Caco-2 (cell line): ENCODE measurements at regions not wholly inside any gene's neighbourhood (a gene's known extent, or its start where the extent isn't known, plus 50 kb on each side); places are given as distances from the start of the nearest gene placed in this dataset.
"Not testable (repeated sequence)": the region's sequence is repeated elsewhere in the genome, so short reads cannot be mapped to it uniquely, and the experiment has no call there.

ENCODE experiments used
- BruUV-seq: library from RNA; stranded (reverse); fragments of 400-500 nt; replicated peaks from 2 replicates; lab custom pipeline; 2021; lab: Mats Ljungman, UMichigan
- CTCF ChIA-PET: fragments of 300-600 bp; sonication (Branson Sonifier 250); formaldehyde crosslinking; loops from one replicate; lab custom pipeline; 2022; ENCODE audit warnings: antibody characterized with exemption; lab: Charles Lee
- POLR2A ChIA-PET: fragments of 300-600 bp; sonication (Branson Sonifier 250); formaldehyde crosslinking; loops from one replicate; lab custom pipeline; 2022; ENCODE audit warnings: antibody characterized with exemption; lab: Charles Lee
- DNase-seq, 2 experiments: peaks; one replicate each; pipeline versions ENCODE4 v3.0.0 to v3.0.0-alpha.2; 2020 to 2022
- H3K27me3 ChIP-seq: replicated peaks from 2 replicates; pipeline ENCODE4 v1.6.0; 2011; ENCODE audit warnings: low read length; ENCODE audit not compliant: control insufficient read depth, insufficient read depth
- H3K36me3 ChIP-seq: 2 replicates; pipeline ENCODE4 v1.5.1; 2011; ENCODE audit warnings: low read length; ENCODE audit not compliant: control insufficient read depth, insufficient read depth
- H3K4me1 ChIP-seq: fragments of 250-450 bp; sonication (Bioruptor Pico); 2 replicates; pipeline ENCODE4 v1.5.1; 2020; ENCODE audit warnings: mild to moderate bottlenecking
- H3K4me3 ChIP-seq: 2 replicates; pipeline ENCODE4 v1.5.1; 2011; ENCODE audit warnings: low read depth, mild to moderate bottlenecking, control low read depth, low read length
- H3K9me3 ChIP-seq: fragments of 250-450 bp; sonication (Bioruptor Pico); 2 replicates; pipeline ENCODE4 v1.5.1; 2020; ENCODE audit warnings: mild to moderate bottlenecking, moderate library complexity
- H3K27ac Mint-ChIP-seq: one replicate; pipeline ENCODE4 v1.8.0; 2022; ENCODE audit warnings: mixed read lengths; ENCODE audit not compliant: unreplicated experiment
- H3K27me3 Mint-ChIP-seq: one replicate; pipeline ENCODE4 v1.8.0; 2022; ENCODE audit warnings: mixed read lengths; ENCODE audit not compliant: insufficient read depth, unreplicated experiment
- H3K36me3 Mint-ChIP-seq: one replicate; pipeline ENCODE4 v1.8.0; 2022; ENCODE audit warnings: mild to moderate bottlenecking, mixed read lengths; ENCODE audit not compliant: insufficient read depth, unreplicated experiment
- H3K4me1 Mint-ChIP-seq: one replicate; pipeline ENCODE4 v1.8.0; 2022; ENCODE audit warnings: low read depth, mixed read lengths; ENCODE audit not compliant: unreplicated experiment
- H3K4me3 Mint-ChIP-seq: one replicate; pipeline ENCODE4 v1.8.0; 2022; ENCODE audit warnings: mild to moderate bottlenecking, moderate library complexity, mixed read lengths; ENCODE audit not compliant: unreplicated experiment
- H3K9me3 Mint-ChIP-seq: one replicate; pipeline ENCODE4 v1.8.0; 2022; ENCODE audit warnings: mixed read lengths; ENCODE audit not compliant: unreplicated experiment
- intact Hi-C: fragments of 100-400 bp; cut with micrococcal nuclease; formaldehyde crosslinking; loops from one replicate; pipeline ENCODE4 v1.10.0; 2022; ENCODE audit not compliant: unreplicated experiment
- TF ChIP-seq, protein P1 (sequence below), 2 experiments: fragments of 200-600 bp in 1 of 2; IDR thresholded peaks; 1 replicate in 1 of 2; 2 replicates in 1 of 2; pipeline versions ENCODE4 v1.5.1 to v1.8.0; 2011 to 2022; ENCODE audit warnings: antibody characterized with exemption in 1 of 2, control low read depth in 1 of 2, inconsistent platforms in 1 of 2, low read depth in 1 of 2, low read length in 1 of 2, mild to moderate bottlenecking in 1 of 2, moderate library complexity in 1 of 2; ENCODE audit not compliant: insufficient read depth in 1 of 2, severe bottlenecking in 1 of 2, unreplicated experiment in 1 of 2

DNA sequence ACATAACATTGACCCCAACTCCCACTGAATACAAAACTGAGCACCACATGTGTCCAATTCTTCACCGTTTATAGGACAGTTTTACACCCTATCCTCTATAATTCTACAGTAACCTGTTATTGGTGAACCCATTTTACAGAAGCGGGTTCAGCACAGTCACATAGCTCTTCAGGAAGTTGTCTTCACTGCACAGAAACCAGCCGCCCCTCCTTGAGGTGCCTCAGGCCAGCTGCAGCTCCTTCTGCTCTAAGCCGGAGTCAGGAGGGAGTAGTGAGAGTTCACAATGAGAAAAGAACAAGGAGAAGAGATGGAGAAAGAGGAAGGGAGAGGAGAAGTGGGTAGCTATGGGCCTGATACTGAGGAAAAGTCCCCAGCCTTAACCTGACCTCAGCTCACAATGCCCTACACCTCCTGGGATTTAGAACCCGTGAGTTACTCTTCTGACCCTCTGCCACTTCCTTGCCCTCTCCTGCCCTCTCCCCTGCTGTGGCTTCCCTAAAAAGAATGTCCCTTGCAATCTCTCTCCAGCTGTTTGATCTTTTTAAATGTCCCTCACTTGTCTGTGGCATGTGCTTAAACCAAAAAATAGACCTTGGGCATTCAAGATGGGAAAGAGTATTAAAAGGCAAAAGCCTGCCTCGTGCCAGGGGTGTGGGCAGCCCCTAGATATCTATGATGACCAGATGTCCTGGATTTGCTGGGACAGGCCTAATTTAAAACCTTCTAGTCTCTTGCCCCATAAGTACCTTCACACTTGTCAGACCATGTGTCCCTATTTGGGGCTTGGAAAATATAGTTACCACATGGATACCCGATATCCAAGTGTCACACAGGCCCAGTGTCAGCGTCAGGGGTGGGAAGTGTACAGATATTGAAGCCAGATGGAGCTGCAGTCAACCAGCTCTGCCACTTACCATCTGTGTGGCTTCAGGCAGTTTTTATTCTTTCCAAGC, 71.3 kb upstream of the HES1 start:
- POLR2A ChIA-PET = interaction anchor here (0.6 kb wide), 1 partner anchor 43 kb away, joined by 4 read pairs; no protein-coding TSS in a partner anchor

DNA sequence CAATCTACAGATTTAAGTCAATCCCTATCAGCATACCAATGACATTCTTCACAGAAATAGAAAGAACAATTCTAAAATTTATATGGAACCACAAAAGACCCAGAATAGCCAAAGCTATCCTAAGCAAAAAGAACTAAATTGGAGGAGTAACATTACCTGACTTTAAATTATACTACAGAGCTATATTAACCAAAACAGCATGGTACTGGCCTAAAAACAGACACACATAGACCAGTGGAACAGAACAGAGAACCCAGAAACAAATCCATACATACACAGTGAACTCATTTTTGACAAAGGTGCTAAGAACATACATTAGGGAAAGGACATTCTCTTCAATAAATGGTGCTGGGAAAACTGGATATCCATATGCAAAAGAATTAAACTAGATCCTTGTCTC, 68.6 kb upstream of the HES1 start:
- CTCF ChIA-PET, intact Hi-C loops, DNase-seq, H3K36me3 ChIP-seq, H3K27me3 Mint-ChIP-seq, POLR2A ChIA-PET, H3K27me3 ChIP-seq, H3K4me3 ChIP-seq, H3K4me3 Mint-ChIP-seq, H3K36me3 Mint-ChIP-seq, H3K9me3 ChIP-seq, BruUV-seq, H3K27ac Mint-ChIP-seq: not testable (repeated sequence)
- Mint-ChIP-seq H3K9me3 (peaks cover 24% of the 10 kb centered on the region), H3K4me1 (peaks cover 23% of the 10 kb centered on the region)
- H3K4me1 ChIP-seq = peaks cover 35% of the 10 kb centered on the region

More for the DNA sequence above, 71.3 kb upstream of the HES1 start:
- Mint-ChIP-seq H3K4me1 (peaks cover 35% of the 10 kb centered on the region), H3K4me3 (no peak overlapping the region), H3K36me3 (no peaks in the 10 kb centered on the region), H3K27me3 (no peaks in the 10 kb centered on the region), H3K27ac (peak overlapping the region; percentile 11), H3K9me3 (peaks cover 24% of the 10 kb centered on the region)
- TF ChIP-seq, protein P1, sequence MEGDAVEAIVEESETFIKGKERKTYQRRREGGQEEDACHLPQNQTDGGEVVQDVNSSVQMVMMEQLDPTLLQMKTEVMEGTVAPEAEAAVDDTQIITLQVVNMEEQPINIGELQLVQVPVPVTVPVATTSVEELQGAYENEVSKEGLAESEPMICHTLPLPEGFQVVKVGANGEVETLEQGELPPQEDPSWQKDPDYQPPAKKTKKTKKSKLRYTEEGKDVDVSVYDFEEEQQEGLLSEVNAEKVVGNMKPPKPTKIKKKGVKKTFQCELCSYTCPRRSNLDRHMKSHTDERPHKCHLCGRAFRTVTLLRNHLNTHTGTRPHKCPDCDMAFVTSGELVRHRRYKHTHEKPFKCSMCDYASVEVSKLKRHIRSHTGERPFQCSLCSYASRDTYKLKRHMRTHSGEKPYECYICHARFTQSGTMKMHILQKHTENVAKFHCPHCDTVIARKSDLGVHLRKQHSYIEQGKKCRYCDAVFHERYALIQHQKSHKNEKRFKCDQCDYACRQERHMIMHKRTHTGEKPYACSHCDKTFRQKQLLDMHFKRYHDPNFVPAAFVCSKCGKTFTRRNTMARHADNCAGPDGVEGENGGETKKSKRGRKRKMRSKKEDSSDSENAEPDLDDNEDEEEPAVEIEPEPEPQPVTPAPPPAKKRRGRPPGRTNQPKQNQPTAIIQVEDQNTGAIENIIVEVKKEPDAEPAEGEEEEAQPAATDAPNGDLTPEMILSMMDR (IDR thresholded peaks at IDR 0.05; ENCODE audit: insufficient read depth in 1 of 2, low read depth in 1 of 2, low read length in 1 of 2, severe bottlenecking in 1 of 2, unreplicated experiment in 1 of 2) = no peak
- Histone ChIP-seq H3K4me1 (peaks cover 37% of the 10 kb centered on the region), H3K4me3 (no peak overlapping the region), H3K36me3 (no peaks in the 10 kb centered on the region), H3K9me3 (peaks cover 3% of the 10 kb centered on the region; the same call in 1 of the 2 replicates), H3K27me3 (no peaks in the 10 kb centered on the region)
- intact Hi-C loops = no loop called here
- BruUV-seq = no TSS peak
- CTCF ChIA-PET = no interaction called here
- no peak for DNase-seq

DNA sequence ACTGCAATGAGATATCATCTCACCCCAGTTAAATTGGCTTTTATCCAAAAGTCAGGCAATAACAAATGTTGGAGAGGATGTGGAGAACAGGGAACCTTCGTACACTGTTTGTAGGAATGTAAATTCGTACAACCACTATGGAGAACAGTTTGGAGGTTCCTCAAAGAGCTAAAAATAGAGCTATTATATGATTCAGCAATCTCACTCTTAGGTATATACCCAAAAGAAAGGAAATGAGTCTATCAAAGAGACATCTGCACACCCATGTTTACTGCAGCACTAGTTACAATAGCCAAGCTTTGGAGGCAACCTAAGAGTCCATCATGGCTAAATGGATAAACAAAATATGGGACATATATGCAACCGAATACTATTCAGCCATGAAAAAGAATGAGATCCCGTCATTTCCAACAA, 68.0 kb upstream of the HES1 start:
- no peak overlapping the region for H3K27ac Mint-ChIP-seq
- BruUV-seq = no TSS peak
- intact Hi-C loops = no loop called here

More for the DNA sequence above, 68.0 kb upstream of the HES1 start:
- Histone ChIP-seq H3K27me3 (no peaks in the 10 kb centered on the region), H3K36me3 (no peaks in the 10 kb centered on the region), H3K9me3 (peaks cover 3% of the 10 kb centered on the region; the same call in 1 of the 2 replicates), H3K4me3 (no peak overlapping the region), H3K4me1 (peaks cover 41% of the 10 kb centered on the region)
- no peaks in the 10 kb centered on the region for H3K36me3 Mint-ChIP-seq
- H3K4me1 Mint-ChIP-seq = peaks cover 29% of the 10 kb centered on the region
- ChIA-PET POLR2A (interaction anchor here (0.6 kb wide), 1 partner anchor 63 kb away, joined by 3 read pairs; no protein-coding TSS in a partner anchor), CTCF (no interaction called here)
- no peak overlapping the region for H3K4me3 Mint-ChIP-seq
- TF ChIP-seq, protein P1 (IDR thresholded peaks at IDR 0.05; ENCODE audit: insufficient read depth in 1 of 2, low read depth in 1 of 2, low read length in 1 of 2, severe bottlenecking in 1 of 2, unreplicated experiment in 1 of 2) = no peak
- no peak for DNase-seq
- H3K27me3 Mint-ChIP-seq = no peaks in the 10 kb centered on the region
- H3K9me3 Mint-ChIP-seq = peaks cover 24% of the 10 kb centered on the region
